K562 (cell line): ENCODE measurements at regions not wholly inside any gene's neighbourhood (a gene's known extent, or its start where the extent isn't known, plus 50 kb on each side); places are given as distances from the start of the nearest gene placed in this dataset.

Source experiments
- ATAC-seq: fragments of 200-7000 bp; cut with Tn5 transposase; 3 replicates; pipeline ENCODE4 v1.9.1; 2020; ENCODE audit warnings: moderate library complexity
- BruUV-seq: library from RNA; stranded (reverse); fragments of 400-500 nt; replicated peaks from 2 replicates; lab custom pipeline; 2021; lab: Mats Ljungman, UMichigan
- CTCF ChIA-PET: fragments of 300-600 bp; formaldehyde crosslinking; extraction: SDS; loops from one replicate; lab custom pipeline; 2021; ENCODE audit warnings: low intra/inter-chr PET ratio; lab: Yijun Ruan, JAX
- POLR2A ChIA-PET: fragments of 300-600, 350-650 bp; sonication (Branson Sonifier 250); formaldehyde crosslinking; extraction: SDS; loops from one replicate; lab custom pipeline; 2021; ENCODE audit warnings: antibody characterized with exemption, inconsistent platforms; lab: Yijun Ruan, JAX
- DNase-seq, 4 experiments: peaks; one replicate each; pipeline versions ENCODE4 v3.0.0 to v3.0.0-alpha.2; 2011 to 2018; ENCODE audit warnings: low spot score in 3 of 4, mixed read lengths in 3 of 4; ENCODE audit errors: extremely low read depth in 1 of 4
- FAIRE-seq: peaks from 2 replicates; lab custom pipeline; 2011; peaks lifted over from hg19 to GRCh38; lab: Jason Lieb, UNC
- H2AFZ ChIP-seq: 2 replicates; pipeline ENCODE4 v1.6.0; 2011; ENCODE audit warnings: low read depth, low read length, control low read depth, inconsistent platforms
- H3K27ac ChIP-seq: fragments of 200-600 bp; 3 replicates; pipeline ENCODE4 v1.8.0; 2011; ENCODE audit warnings: low read depth, mild to moderate bottlenecking, control low read depth, inconsistent platforms, low read length, moderate library complexity, mixed read lengths; ENCODE audit errors: extremely low read depth
- H3K27me3 ChIP-seq, 2 experiments: fragments of 300-600 bp in 1 of 2; 2 replicates in 1 of 2; 3 replicates in 1 of 2; pipeline versions ENCODE4 v1.6.0 to v1.8.0; 2011; ENCODE audit warnings: inconsistent platforms in 2 of 2, low read length in 2 of 2, mild to moderate bottlenecking in 1 of 2, mixed read lengths in 1 of 2, moderate library complexity in 1 of 2; ENCODE audit not compliant: control insufficient read depth in 2 of 2, insufficient read depth in 2 of 2
- H3K36me3 ChIP-seq: fragments of 300-600 bp; 3 replicates; pipeline ENCODE4 v1.8.0; 2011; ENCODE audit warnings: mild to moderate bottlenecking, low read length, inconsistent platforms; ENCODE audit not compliant: control insufficient read depth, insufficient read depth
- H3K4me1 ChIP-seq, 2 experiments: fragments of 200-600 bp in 1 of 2; replicated peaks in 1 of 2; 2 replicates in 1 of 2; 3 replicates in 1 of 2; pipeline versions ENCODE4 v1.5.1 to v1.8.0; 2011; ENCODE audit warnings: inconsistent platforms in 2 of 2, low read length in 2 of 2, mild to moderate bottlenecking in 1 of 2, mixed read lengths in 1 of 2, moderate library complexity in 1 of 2; ENCODE audit not compliant: control insufficient read depth in 2 of 2, insufficient read depth in 2 of 2
- H3K4me2 ChIP-seq: 2 replicates; pipeline ENCODE4 v1.6.1; 2011; ENCODE audit warnings: low read length, control low read depth, inconsistent platforms, mixed read lengths; ENCODE audit not compliant: insufficient read depth
- H3K4me3 ChIP-seq: fragments of 200-600 bp; sonication (generic), shearing (Covaris generic); 2 replicates; pipeline ENCODE4 v1.5.1; 2016; ENCODE audit warnings: control low read depth, inconsistent platforms
- H3K79me2 ChIP-seq: fragments of 200-600 bp; 3 replicates; pipeline ENCODE4 v1.8.0; 2011; ENCODE audit warnings: low read length, inconsistent platforms; ENCODE audit not compliant: control insufficient read depth, insufficient read depth
- H3K9ac ChIP-seq, 2 experiments: 2 replicates each; pipeline versions ENCODE4 v1.6.0 to v1.6.1; 2011; ENCODE audit warnings: low read depth in 2 of 2, low read length in 2 of 2, control low read depth in 1 of 2, inconsistent platforms in 1 of 2, mild to moderate bottlenecking in 1 of 2, mixed read lengths in 1 of 2; ENCODE audit not compliant: insufficient read depth in 1 of 2
- H3K9me1 ChIP-seq: one replicate; pipeline ENCODE4 v1.6.0; 2011; ENCODE audit warnings: inconsistent platforms, mild to moderate bottlenecking, low read length, moderate library complexity; ENCODE audit not compliant: control insufficient read depth, insufficient read depth
- H3K9me3 ChIP-seq: replicated peaks from 2 replicates; pipeline ENCODE4 v1.5.1; 2011; ENCODE audit warnings: low read depth, low read length, inconsistent platforms; ENCODE audit not compliant: control insufficient read depth, insufficient read depth
- H4K20me1 ChIP-seq: replicated peaks from 2 replicates; pipeline ENCODE4 v1.6.1; 2011; ENCODE audit warnings: low read length, inconsistent platforms, mixed read lengths; ENCODE audit not compliant: control insufficient read depth, insufficient read depth
- DDX20 ChIP-seq: fragments of 450-650 bp; IDR thresholded peaks from 2 replicates; pipeline ENCODE4 v1.6.1; 2016; ENCODE audit warnings: missing genetic modification characterization, low read depth, mild to moderate bottlenecking, missing compliant biosample characterization, moderate library complexity
- ESRRA ChIP-seq: fragments of 450-650 bp; IDR thresholded peaks from 2 replicates; pipeline ENCODE4 v1.6.1; 2014; ENCODE audit warnings: low read depth, mild to moderate bottlenecking, moderate library complexity, borderline replicate concordance
- HCFC1 ChIP-seq: IDR thresholded peaks from 2 replicates; pipeline ENCODE4 v1.6.1; 2012; ENCODE audit warnings: low read depth, low read length, improper control_type of control experiment
- IRF1 ChIP-seq: sonication (generic); formaldehyde crosslinking; IDR thresholded peaks from 2 replicates; pipeline ENCODE4 v1.8.0; 2022; ENCODE audit warnings: missing genetic modification reagents, mild to moderate bottlenecking, borderline replicate concordance
- RBM25 ChIP-seq: fragments of 200-400 bp; formaldehyde crosslinking; IDR thresholded peaks from 2 replicates; pipeline ENCODE4 v1.6.1; 2018; ENCODE audit warnings: low read length, low read depth, moderate library complexity; ENCODE audit not compliant: severe bottlenecking
- SP1 ChIP-seq: sonication (generic); formaldehyde crosslinking; IDR thresholded peaks from 2 replicates; pipeline ENCODE4 v1.8.1; 2022; ENCODE audit warnings: mild to moderate bottlenecking, missing genetic modification reagents
- ZNF398 ChIP-seq: fragments of 250-450 bp; sonication (Bioruptor Pico); IDR thresholded peaks from 2 replicates; pipeline ENCODE4 v1.8.0; 2021; ENCODE audit warnings: moderate library complexity, mild to moderate bottlenecking, inconsistent platforms
- WGBS: fragments of 100-300 bp; shearing (Covaris generic); methylation state at CpG from one replicate; pipeline ENCODE4 v1.1.6; 2016; ENCODE audit warnings: low coverage, mixed read lengths; ENCODE audit not compliant: insufficient coverage; ENCODE audit errors: missing lambda C conversion rate; 5-methylcytosine and 5-hydroxymethylcytosine counted together
- in situ Hi-C: fragments of 300-500 bp; cut with MboI; formaldehyde crosslinking; loops from 4 replicates; pipeline ENCODE4 v1.15.0; 2018; ENCODE audit warnings: inconsistent platforms, mixed read lengths
- intact Hi-C: fragments of 100-400 bp; cut with micrococcal nuclease; formaldehyde crosslinking; loops from 2 replicates; pipeline ENCODE4 v1.14.2; 2022

DNA sequence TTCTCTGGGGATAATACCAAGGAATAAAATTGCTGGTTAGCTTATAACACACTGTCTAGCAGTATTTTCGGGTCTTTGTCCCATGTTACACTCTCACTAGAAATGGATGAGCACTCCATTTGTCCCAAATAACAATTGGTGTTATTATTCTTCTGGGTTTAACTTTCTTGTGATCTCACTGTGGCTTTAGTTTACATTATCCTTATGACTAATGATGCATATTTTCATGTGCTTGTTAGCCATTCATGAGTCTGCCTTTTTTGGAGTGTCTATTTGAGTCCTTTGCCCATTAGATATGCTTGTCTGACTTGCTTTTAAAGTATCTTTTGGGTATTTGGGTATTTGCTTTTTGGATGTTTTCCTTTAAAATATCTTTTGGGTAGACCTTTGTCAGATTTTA is 372.9 kb upstream of the TENM3 start:
- DNase-seq (no peak), FAIRE-seq (no peak), ATAC-seq (no peak)
- Histone ChIP-seq H3K79me2 (no peaks in the 10 kb centered on the region), H4K20me1 (no peaks in the 10 kb centered on the region), H3K9ac (no peak overlapping the region), H3K4me2 (no peak overlapping the region), H2AFZ (no peak overlapping the region), H3K4me3 (no peak overlapping the region), H3K36me3 (no peaks in the 10 kb centered on the region), H3K9me1 (no peaks in the 10 kb centered on the region), H3K9me3 (no peaks in the 10 kb centered on the region), H3K4me1 (no peaks in the 10 kb centered on the region), H3K27ac (no peak overlapping the region), H3K27me3 (no peaks in the 10 kb centered on the region)
- 6% methylated on average over 1 of the region's 1 CpG for WGBS
- BruUV-seq = no TSS peak
- intact Hi-C loops (no loop called here), in situ Hi-C loops (no loop called here)
- ChIA-PET POLR2A (interaction anchor here (0.6 kb wide), 1 partner anchor 926 kb away, joined by 3 read pairs; no protein-coding TSS in a partner anchor), CTCF (no interaction called here)
- TF ChIP-seq RBM25 = no peak

GRCh38 chr4:181874602-181875001 is 368.6 kb upstream of the TENM3 start:
- no peaks in the 10 kb centered on the region for H3K79me2 ChIP-seq
- no TSS peak for BruUV-seq
- H3K9ac ChIP-seq = no peak overlapping the region
- no peak overlapping the region for H3K4me3 ChIP-seq
- in situ Hi-C loops = no loop called here
- ChIA-PET CTCF (no interaction called here), POLR2A (no interaction called here)
- TF ChIP-seq SP1 (CRISPR knock-in tag) (no peak), DDX20 (tag) (no peak), HCFC1 (no peak), IRF1 (CRISPR knock-in tag) (no peak), ESRRA (no peak), ZNF398 (CRISPR knock-in tag) (no peak)
- H3K9me1 ChIP-seq = no peaks in the 10 kb centered on the region
- no peaks in the 10 kb centered on the region for H3K36me3 ChIP-seq
- H3K4me2 ChIP-seq = no peak overlapping the region
- no peaks in the 10 kb centered on the region for H3K9me3 ChIP-seq
- no peaks in the 10 kb centered on the region for H3K4me1 ChIP-seq
- 0% methylated on average over 5 of the region's 5 CpGs for WGBS
- no peak for FAIRE-seq
- DNase-seq = no peak
- no peak overlapping the region for H3K27ac ChIP-seq
- no peak overlapping the region for H2AFZ ChIP-seq
- intact Hi-C loops = no loop called here
- no peaks in the 10 kb centered on the region for H3K27me3 ChIP-seq
- no peak for ATAC-seq
- no peaks in the 10 kb centered on the region for H4K20me1 ChIP-seq
